ENCODE measurements at regions not wholly inside any gene's neighbourhood (a gene's known extent, or its start where the extent isn't known, plus 50 kb on each side); places are given as distances from the start of the nearest gene placed in this dataset.
"Not testable (repeated sequence)": the region's sequence is repeated elsewhere in the genome, so short reads cannot be mapped to it uniquely, and the experiment has no call there.

- no peak for DNase-seq (ENCODE audit: low read depth in 1 of 2, low spot score in 1 of 2)
These were observed 237.2 kb downstream of the TOX3 start for GRCh38 chr16:52309446-52310416.

DNA sequence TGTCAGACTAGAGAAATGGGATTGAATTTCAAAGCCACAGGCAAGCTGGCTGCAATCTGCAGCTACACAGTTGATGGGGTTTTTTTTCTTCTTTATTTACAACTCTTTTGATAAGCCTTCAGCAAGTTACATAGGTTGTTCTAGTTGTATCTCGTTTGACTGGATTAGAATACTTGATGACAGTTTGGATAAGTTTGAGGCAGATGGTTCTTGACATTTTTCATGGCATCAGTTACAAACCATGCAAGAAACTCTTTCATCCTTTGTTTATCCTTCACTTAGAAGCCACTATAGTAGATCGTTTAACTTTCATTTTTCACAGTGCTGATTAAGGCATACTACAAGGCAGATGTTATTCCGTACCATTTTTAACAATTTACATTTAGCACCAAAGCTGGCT lies 238.9 kb downstream of the TOX3 start:
- DNase-seq (ENCODE audit: low read depth in 1 of 2, low spot score in 1 of 2), result no peak

DNA sequence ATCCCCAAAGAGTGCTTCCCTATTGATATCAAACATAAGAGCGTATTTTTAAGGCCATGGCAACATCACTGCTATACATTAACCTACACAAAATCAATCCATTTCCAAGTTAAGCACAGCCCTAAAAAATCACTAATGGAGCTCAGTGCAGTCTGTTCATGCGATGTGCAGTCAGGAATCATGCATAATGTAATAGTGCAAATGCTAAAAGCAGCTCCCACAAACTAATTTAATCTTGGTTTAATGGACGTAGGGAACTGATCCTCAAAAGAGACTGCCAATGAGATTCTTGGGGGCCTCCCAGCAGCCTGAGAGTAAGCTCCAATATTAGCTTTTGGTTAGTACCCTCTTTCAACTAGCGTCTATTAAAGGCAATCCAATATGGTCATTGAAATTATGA lies 245.9 kb downstream of the TOX3 start:
- no peak for DNase-seq (ENCODE audit: low read depth in 1 of 2, low spot score in 1 of 2)

DNA sequence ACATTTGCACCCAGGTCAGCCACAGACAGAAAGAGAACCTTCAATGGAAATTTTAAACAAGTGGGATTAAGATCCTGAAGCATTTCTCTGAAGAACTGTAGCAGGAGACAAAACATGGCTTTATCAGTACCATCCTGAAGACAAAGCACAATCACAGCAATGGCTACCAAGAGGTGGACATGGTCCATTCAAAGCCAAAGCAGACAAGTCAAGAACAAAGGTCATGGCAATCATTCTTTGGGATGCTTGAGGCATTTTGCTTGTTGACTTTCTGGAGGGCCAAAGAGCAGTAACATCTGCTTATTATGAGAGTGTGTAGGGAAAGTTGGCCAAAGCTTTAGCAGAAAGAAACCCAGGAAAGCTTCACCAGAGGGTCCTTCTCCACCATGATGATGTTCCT lies 248.2 kb downstream of the TOX3 start:
- no peak for DNase-seq (ENCODE audit: low read depth in 1 of 2, low spot score in 1 of 2)

- not testable (repeated sequence) for DNase-seq (ENCODE audit: low read depth in 1 of 2, low spot score in 1 of 2)
These were observed 250.1 kb downstream of the TOX3 start for GRCh38 chr16:52296706-52297315.

- DNase-seq (ENCODE audit: low read depth in 1 of 2, low spot score in 1 of 2), result no peak
These were observed 250.9 kb downstream of the TOX3 start for GRCh38 chr16:52296076-52296475.

DNA sequence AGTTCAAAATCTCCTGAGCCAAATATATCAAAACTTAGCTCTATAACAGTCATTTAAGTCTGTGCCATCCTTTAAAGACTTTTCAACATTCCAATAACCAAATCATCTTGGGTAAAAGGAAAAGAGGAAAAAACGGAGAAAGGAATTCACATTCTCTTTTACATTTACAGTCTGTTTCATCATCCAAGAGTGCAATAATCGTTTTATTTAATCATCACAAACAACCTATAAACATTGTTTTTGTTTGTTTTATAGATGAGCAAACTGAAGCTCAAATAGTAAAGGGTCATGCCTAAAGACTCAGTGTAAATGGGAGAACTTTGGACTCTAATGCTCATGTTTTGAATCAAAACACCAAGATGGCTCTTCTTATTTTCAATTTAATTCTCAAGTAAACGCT lies 252.3 kb downstream of the TOX3 start:
- DNase-seq (ENCODE audit: low read depth in 1 of 2, low spot score in 1 of 2), result no peak

GRCh38 chr16:52293204-52293603 lies 253.7 kb downstream of the TOX3 start:
- no peak for DNase-seq (ENCODE audit: low read depth in 1 of 2, low spot score in 1 of 2)

GRCh38 chr16:52283584-52284375 lies 263.2 kb downstream of the TOX3 start:
- no peak for DNase-seq (ENCODE audit: low read depth in 1 of 2, low spot score in 1 of 2)

- DNase-seq (ENCODE audit: low read depth in 1 of 2, low spot score in 1 of 2), result no peak
These were observed 263.9 kb downstream of the TOX3 start for GRCh38 chr16:52283018-52283417.

DNA sequence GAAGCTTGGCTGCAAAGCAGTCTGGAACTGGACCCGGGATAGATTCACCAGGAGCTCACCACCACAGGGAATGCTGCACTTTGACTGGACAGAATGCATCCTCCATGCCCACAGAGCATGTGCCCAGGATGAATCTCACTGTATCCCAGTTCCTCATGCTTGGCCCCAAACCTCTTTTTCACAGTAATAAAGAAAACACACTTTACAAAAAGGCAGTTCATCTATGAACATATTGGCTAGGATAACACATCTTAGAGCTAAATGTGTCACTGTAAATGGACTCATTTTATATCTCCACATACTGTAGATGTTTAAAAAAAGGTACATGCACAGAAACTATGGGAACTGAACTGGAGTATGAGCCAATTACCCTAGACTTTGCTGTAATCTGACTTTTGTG lies 266.9 kb downstream of the TOX3 start:
- DNase-seq (ENCODE audit: low read depth in 1 of 2, low spot score in 1 of 2), result no peak

- no peak for DNase-seq (ENCODE audit: low read depth in 1 of 2, low spot score in 1 of 2)
These were observed 275.7 kb downstream of the TOX3 start for GRCh38 chr16:52271088-52271750.

DNA sequence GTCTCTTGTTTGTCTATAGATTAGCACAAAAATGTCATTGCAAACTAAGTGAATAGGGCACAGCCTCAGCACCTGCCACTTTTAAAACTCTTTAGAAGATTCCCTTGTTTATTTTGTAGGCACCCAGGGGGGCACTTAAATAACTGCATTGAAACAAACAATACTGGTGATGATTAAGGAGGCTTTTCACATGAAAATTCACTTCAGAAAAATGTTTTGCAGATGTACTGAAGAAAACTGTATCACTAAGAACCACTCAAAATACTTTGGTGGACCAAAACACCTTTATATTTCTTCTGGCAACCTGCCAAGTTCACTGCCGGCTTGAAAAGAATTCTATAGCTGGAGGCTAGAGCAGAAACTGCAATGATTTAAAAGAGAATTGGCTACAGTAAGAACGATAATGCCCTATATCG lies 281.5 kb downstream of the TOX3 start:
- no peak for DNase-seq (ENCODE audit: low read depth in 1 of 2, low spot score in 1 of 2)

DNA sequence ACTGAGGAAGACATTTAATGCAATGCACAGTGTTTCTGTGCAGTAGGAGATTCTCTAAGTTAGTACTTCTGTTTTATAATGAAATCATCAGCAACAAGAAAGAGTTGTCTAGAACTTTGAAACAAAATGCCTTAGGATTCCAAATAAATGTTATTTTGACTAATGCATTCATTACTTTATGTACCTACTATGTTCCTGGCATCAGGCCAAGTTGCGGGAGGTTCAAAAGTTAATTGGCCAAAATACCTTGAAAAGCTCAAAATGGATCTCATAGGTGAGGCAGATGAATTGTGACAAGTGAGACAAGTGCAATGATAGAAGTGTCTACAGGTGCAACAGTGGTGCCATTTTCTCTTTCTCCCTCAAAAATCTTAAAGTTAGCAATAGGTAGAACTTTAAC lies 289.4 kb downstream of the TOX3 start:
- DNase-seq (ENCODE audit: low read depth in 1 of 2, low spot score in 1 of 2), result no peak

DNA sequence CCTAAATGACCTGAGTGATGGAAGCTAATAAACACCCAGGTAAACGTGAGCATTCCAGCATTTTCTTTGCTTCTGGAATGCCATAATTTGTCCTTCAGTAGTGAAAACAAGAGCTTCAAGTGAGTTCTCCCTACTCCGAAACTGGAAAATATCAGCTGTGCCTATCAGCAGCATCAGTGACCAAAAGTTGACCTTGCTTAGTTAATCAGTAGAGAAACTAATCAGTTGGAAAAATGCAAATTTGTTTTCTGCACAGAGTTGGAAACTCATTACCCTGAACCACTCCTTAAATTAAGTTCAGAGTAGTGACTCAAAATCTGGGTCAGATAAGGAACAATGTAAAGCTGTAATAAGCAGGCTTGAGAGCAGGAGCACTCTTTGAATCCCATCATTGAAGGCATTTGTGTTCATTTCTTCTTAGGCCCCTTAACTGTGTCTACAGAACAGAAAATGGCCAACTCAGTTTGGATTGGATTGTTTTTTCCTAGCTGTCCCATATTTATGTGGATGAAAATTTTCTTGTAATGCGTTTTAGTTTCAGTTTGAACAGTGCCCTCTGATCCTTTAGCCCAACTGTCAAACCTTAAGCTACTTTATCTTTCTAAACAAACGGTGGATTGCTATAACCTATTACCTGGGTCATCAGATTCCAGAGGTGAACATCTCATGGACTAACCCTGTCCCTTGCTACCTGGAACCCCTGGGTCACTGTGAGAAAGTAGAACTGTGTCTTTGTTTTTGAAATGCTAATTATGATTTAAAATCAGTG lies 290.4 kb downstream of the TOX3 start:
- no peak for DNase-seq (ENCODE audit: low read depth in 1 of 2, low spot score in 1 of 2)

DNA sequence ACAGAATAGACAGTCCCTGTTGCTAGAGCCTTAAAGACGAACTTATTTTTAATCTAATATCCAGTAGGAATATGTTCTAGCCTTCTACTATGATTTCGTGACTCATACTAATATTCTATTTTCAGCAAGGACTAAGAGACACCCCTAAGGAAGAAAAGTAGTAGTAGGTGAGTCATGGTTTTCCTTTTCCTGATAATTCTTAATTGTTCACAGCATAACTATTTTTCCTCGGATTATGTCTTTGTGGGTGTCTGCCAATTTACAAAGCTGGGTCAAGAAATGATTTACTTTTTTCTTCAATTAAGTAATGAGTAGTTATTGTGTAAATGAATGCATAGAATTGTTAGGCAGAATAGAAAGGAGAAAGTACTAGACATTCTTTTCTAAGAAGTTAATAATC lies 292.2 kb downstream of the TOX3 start:
- no peak for DNase-seq (ENCODE audit: low read depth in 1 of 2, low spot score in 1 of 2)

- no peak for DNase-seq (ENCODE audit: low read depth in 1 of 2, low spot score in 1 of 2)
These were observed 294.3 kb downstream of the TOX3 start for GRCh38 chr16:52252680-52253079.

DNA sequence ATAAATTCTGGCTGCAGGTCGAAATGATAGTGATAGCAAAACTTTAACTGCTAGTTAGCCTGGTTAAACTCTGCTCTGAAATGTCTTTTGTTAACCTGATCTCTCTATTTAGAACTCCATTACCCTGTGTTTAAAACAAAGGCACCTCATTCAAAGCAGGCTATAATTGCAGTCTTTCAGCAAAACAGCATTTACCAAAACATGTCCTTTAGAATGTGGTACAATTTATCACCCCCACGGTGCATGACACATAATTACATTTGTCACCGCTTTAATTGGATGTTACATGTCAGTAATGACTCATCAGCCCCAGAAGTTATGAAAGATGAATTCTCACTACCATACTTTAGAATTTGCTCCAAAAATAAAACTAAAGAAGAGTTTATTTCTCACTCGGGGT lies 295.4 kb downstream of the TOX3 start:
- DNase-seq (ENCODE audit: low read depth in 1 of 2, low spot score in 1 of 2), result no peak

GRCh38 chr16:52247737-52248136 lies 299.2 kb downstream of the TOX3 start:
- no peak for DNase-seq (ENCODE audit: low read depth in 1 of 2, low spot score in 1 of 2)

GRCh38 chr16:52238710-52239109 lies 308.2 kb downstream of the TOX3 start:
- DNase-seq (ENCODE audit: low read depth in 1 of 2, low spot score in 1 of 2), result no peak

Data from stimulated activated CD4-positive, alpha-beta T cell treated with anti-CD3 and anti-CD28 coated beads, Interleukin-15, amount 100 ng/mL, for 1 hour (primary cell).